Suppressor macrophage (primary cell): ENCODE measurements at regions not wholly inside any gene's neighbourhood (a gene's known extent, or its start where the extent isn't known, plus 50 kb on each side); places are given as distances from the start of the nearest gene placed in this dataset.
"Not testable (repeated sequence)": the region's sequence is repeated elsewhere in the genome, so short reads cannot be mapped to it uniquely, and the experiment has no call there.

Experiments used
- DNase-seq, 4 experiments: peaks; one replicate each; pipeline ENCODE4 v3.0.0-alpha.2; 2020 to 2022

DNA sequence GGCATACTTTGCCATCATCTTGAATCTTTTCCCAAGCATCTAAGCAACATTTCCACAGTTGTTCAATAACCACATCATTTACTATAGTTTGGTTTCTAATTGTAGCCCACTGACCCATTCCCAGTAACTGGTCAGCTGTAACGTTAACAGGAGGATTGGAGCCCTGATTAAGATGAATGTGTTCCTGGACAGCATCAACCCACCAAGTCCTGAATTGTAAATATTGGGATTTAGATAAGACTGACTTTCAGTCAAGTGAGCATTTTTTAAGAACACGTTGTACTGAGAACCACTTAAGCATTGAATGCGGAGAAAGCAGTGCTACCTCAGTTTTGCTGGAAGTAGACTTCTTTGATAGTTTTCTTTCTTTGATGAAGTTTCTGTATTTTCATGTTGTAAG is 53.3 kb upstream of the ARL4D start:
- DNase-seq = not testable (repeated sequence)

- DNase-seq = no peak
Observed at GRCh38 chr17:43344685-43345084, 54.1 kb upstream of the ARL4D start.

GRCh38 chr17:43342589-43342890 is 56.3 kb upstream of the ARL4D start:
- DNase-seq = no peak

- no peak for DNase-seq
Observed at GRCh38 chr17:43341715-43342588, 56.8 kb upstream of the ARL4D start.

DNA sequence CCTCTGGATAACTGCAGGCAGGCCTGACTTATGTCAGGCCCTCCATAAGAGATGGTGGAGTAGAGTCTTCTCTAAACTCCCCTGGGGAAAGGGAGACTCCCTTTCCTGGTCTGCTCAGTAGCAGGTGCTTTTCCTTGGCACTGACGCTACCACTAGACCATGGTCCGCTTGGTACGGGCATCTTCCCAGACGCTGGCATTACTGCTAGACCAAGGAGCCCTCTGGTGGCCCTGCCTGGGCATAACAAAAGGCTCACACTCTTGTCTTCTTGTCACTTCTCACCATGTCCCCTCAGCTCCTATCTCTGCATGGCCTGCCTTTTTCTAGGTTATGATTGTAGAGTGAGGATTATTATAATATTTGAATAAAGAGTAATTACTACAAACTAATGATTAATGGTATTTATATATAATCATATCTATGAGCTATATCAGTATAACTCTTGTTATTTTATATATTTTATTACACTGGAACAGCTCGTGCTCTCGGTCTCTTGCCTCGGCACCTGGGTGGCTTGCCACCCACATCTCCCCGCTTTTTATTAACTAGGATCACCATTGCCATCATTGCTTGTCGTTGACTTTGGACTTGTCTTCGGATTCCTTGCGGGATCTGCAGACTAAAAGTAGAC is 59.8 kb upstream of the ARL4D start:
- peak; percentile 65 to 82 (median 68) for DNase-seq

GRCh38 chr17:43337684-43338428 is 60.9 kb upstream of the ARL4D start:
- no peak for DNase-seq

GRCh38 chr17:43334738-43335402 is 63.9 kb upstream of the ARL4D start:
- DNase-seq = peak in 3 of 4 experiments; percentile 38 to 53 (median 45)

DNA sequence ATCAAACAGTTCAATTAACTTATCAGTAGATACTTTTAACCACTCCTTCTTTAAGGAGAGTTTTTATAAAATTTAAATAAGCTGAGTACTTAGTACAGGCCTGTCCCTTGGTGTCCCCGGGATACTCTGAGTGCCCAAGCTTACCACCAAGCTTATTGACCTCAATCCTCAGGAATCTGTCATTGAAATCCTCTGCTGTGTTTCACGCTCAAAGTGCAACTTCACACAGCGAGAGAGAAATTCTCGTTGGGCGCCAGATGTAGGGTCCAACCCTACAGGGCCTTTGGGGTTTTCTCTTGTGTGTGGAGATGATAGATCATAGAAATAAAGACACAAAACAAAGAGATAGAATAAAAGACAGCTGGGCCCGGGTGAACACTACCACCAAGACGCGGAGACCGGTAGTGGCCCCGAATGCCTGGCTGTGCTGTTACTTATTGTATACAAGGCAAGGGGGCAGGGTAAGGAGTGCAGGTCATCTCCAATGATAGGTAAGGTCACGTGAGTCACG is 65.3 kb upstream of the ARL4D start:
- DNase-seq = no peak

- no peak for DNase-seq
Observed at GRCh38 chr17:43332230-43332629, 66.6 kb upstream of the ARL4D start.

GRCh38 chr17:43330876-43331639 is 67.7 kb upstream of the ARL4D start:
- DNase-seq = no peak

DNA sequence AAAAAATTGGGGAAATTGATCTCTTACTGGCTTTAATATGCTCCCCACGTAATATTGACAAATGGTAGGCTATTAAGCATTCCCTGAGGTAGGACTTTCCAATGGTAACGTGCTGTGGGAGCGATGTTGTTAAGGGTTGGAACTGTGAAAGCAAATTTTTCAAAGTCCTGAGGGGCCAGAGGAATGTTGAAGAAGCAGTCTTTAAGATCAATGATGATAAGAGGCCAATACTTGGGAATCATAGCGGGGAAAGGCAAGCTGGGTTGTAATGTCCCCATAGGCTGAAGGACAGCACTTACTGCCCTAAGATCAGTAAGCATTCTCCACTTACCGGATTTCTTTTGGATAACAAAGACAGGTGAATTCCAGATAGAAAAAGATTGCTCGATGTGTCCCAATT is 69.6 kb upstream of the ARL4D start:
- no peak for DNase-seq

DNA sequence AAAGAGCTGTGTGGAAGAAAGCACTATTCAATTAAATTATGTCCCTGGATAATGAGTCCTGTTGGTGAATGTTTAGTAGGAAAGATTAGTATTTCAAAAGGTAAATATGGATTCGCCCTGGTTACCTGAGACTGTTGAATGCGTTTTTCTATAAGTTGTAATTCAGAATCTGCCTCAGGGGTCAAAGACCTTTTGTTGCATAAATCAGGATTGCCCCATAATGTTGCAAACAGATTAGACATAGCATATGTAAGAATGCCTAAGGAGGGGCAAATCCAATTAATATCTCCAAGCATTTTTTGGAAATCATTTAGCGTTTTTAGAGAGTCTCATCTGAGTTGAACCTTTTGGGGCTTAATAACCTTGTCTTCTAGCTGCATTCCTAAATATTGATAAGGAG is 70.1 kb upstream of the ARL4D start:
- DNase-seq = no peak

- no peak for DNase-seq
Observed at GRCh38 chr17:43327834-43328420, 70.9 kb upstream of the ARL4D start.

GRCh38 chr17:43327421-43327820 is 71.4 kb upstream of the ARL4D start:
- DNase-seq = no peak

DNA sequence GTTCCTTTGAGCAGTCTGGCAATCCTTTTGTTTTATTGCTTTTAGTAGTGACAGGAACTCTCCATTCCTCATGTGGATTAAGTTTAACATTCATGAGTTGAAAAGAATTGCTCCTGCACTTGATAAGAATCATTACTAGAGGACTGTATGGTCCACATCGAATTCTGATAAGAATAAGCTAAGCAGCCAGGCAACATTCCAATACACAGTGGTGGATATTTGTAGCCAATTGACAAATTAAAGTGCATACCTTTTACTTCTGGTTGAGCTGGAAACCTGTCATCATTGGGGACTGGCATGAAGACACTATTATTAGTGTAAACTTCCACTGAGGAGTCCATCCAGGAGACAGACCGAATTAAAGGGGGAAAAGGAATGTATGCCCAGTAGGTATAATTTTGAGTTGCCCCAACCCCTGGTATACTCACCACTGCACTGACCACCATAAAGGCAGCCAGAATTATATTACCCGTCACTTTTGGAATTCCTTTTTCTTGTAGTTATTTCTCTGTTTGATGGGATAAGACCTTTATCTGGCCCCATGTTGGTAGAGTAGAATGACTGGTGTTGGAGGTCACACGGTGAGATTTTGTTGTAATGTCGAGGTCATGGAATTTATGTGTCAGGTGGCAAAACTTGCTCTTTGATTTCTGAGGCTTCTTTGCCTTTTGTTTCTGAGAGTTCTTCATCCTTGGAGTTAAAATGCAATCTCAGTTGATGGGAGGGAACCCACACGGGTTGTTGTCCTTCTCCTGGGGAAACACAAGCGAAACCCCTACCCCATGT is 72.1 kb upstream of the ARL4D start:
- DNase-seq = no peak

GRCh38 chr17:43324205-43324893 is 74.4 kb upstream of the ARL4D start:
- no peak for DNase-seq

- no peak for DNase-seq
Observed at GRCh38 chr17:43319293-43320124, 79.3 kb upstream of the ARL4D start.

DNA sequence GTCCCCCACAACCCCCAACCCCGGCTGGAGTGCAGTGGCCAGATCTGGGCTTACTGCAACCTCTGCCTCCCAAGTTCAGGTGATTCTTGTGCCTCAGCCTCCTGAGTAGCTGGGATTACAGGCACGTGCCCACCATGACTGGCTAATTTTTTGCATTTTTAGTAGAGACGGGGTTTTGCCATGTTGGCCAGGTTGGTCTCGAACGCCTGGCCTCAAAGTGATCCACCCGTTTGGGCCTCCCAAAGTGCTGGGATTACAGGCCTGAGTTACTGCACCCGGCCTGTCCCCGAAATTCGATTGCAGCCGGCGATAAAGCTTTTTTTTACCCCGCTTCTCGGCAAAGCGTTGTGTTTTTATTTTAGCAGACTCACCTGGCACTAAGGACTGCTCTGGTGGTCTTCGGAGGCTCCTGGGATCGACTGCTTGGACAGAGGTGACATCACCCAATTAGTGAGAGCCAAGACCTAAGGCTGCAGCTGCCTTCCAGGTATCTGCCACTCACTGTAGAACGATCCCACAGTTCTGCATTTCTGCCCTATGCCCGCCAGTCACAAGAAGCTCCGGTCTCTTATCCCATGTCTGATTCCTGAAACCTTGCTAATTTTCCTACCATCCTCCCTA is 82.2 kb upstream of the ARL4D start:
- peak in 2 of 4 experiments; percentile 15 to 20 for DNase-seq
